Prostate gland (tissue), 2 donors: ENCODE measurements at regions not wholly inside any gene's neighbourhood (a gene's known extent, or its start where the extent isn't known, plus 50 kb on each side); places are given as distances from the start of the nearest gene placed in this dataset.

ENCODE experiments used
- DNase-seq: peaks from one replicate; pipeline ENCODE4 v3.0.0-alpha.2; 2019; ENCODE audit warnings: low spot score
- H3K27ac ChIP-seq, 2 donors: fragments of 200-600 bp; sonication (generic); 2 replicates each; pipeline ENCODE4 v1.5.1; 2017 to 2019
- H3K27me3 ChIP-seq: fragments of 200-600 bp; sonication (generic); replicated peaks from 2 replicates; pipeline ENCODE4 v1.5.1; 2019; ENCODE audit not compliant: insufficient read depth
- H3K36me3 ChIP-seq, 2 donors: fragments of 200-600 bp; sonication (generic); 1 replicate in 1 of 2; 2 replicates in 1 of 2; pipeline versions ENCODE4 v1.5.1 to v1.8.1; 2017 to 2019
- H3K4me1 ChIP-seq: fragments of 200-600 bp; sonication (generic); replicated peaks from 2 replicates; pipeline ENCODE4 v1.5.1; 2019
- H3K4me3 ChIP-seq, 2 donors: fragments of 200-600 bp; sonication (generic); 2 replicates each; pipeline ENCODE4 v1.5.1; 2017 to 2019
- H3K9me3 ChIP-seq: fragments of 200-600 bp; sonication (generic); 2 replicates; pipeline ENCODE4 v1.5.1; 2017
- POLR2A ChIP-seq: fragments of 450-650 bp; IDR thresholded peaks from one replicate; pipeline ENCODE4 v1.6.1; 2016; ENCODE audit warnings: antibody characterized with exemption, mild to moderate bottlenecking
- POLR2AphosphoS5 ChIP-seq: sonication (generic); formaldehyde crosslinking; IDR thresholded peaks from one replicate; pipeline ENCODE4 v1.6.1; 2017; ENCODE audit warnings: antibody characterized with exemption
- WGBS: methylation state at CpG from one replicate; pipeline ENCODE4 v1.1.5; 2018; 5-methylcytosine and 5-hydroxymethylcytosine counted together
- intact Hi-C: fragments of 100-400 bp; cut with DNase I; formaldehyde crosslinking; loops from one replicate; pipeline ENCODE4 v1.14.2; 2022
- TF ChIP-seq, protein P1 (sequence below), 4 experiments: fragments of 200-600 bp in 2 of 4; fragments of 450-650 bp in 2 of 4; sonication (generic) in 2 of 4; IDR thresholded peaks; 1 replicate in 3 of 4; 2 replicates in 1 of 4; pipeline ENCODE4 v1.5.1; 2016 to 2019; ENCODE audit warnings: antibody characterized with exemption in 4 of 4, mild to moderate bottlenecking in 2 of 4, moderate library complexity in 2 of 4

DNA sequence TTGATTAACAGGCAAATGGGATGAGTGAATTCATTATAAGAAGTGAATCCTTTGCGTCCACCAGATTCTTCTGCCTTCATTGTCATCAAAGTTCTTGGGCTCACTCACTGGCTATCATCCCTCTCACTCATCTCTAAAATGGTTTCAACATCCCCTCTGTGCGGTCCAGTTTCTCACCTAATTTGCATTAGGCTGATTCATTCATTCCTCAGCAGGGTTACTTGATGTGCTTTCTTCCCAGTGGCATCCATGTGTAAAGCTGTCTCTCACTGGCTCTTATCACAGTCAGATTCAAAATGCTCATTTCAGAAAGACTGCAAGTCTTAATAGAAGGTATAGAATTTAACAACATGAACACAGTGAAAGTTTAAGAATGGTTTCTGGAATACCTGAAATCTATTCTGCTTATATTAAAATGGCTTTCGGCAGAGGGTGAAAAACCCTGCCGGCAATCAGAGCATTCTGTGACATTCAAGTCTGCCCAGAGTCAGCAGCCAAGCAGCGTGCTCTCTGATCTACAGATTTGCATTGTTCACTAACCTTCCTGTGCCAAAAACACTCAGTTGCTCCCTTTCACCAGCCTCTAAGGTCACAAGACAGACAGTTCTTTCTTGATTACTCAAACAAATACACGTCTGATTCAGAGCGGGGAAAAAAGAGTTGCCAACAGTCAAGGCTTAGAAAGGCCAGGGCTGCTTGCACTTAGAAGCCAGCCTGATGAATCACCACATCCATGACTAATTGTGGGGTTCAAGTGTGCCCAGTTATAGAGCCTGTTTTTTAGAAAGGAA, 106.7 kb downstream of the TES start:
- intact Hi-C loops: loop anchor here (5.0 kb wide), 1 partner anchor 45 kb away; no protein-coding TSS in a partner anchor
- peak overlapping the region; percentile 22 to 48 for H3K27ac ChIP-seq

DNA sequence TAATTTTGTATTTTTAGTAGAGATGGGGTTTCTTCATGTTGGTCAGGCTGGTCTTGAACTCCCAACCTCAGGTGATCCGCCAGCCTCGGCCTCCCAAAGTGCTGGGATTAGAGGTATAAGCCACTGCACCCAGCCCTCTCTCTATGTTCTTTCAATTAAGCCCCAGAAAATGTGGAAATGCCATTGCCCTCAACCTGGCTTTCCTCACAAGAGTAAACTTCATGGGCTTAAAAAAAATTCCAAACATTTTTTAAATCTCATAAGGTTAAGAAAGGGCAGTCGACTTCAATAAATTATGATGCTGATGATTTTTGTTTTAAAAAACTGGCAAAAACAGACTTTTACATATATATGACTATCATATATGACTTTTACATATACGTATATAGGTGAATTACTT, 107.6 kb downstream of the TES start:
- Histone ChIP-seq H3K27me3 (no peaks in the 10 kb centered on the region), H3K4me1 (no peaks in the 10 kb centered on the region), H3K36me3 (no peaks in the 10 kb centered on the region), H3K4me3 (no peak overlapping the region), H3K9me3 (no peaks in the 10 kb centered on the region), H3K27ac (peak overlapping the region in 1 of 2 donors; percentile 22)
- 90% methylated on average over 4 of the region's 4 CpGs for WGBS
- TF ChIP-seq, protein P1, sequence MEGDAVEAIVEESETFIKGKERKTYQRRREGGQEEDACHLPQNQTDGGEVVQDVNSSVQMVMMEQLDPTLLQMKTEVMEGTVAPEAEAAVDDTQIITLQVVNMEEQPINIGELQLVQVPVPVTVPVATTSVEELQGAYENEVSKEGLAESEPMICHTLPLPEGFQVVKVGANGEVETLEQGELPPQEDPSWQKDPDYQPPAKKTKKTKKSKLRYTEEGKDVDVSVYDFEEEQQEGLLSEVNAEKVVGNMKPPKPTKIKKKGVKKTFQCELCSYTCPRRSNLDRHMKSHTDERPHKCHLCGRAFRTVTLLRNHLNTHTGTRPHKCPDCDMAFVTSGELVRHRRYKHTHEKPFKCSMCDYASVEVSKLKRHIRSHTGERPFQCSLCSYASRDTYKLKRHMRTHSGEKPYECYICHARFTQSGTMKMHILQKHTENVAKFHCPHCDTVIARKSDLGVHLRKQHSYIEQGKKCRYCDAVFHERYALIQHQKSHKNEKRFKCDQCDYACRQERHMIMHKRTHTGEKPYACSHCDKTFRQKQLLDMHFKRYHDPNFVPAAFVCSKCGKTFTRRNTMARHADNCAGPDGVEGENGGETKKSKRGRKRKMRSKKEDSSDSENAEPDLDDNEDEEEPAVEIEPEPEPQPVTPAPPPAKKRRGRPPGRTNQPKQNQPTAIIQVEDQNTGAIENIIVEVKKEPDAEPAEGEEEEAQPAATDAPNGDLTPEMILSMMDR (IDR thresholded peaks at IDR 0.05): no peak
- no peak for TF ChIP-seq POLR2A
- TF ChIP-seq POLR2AphosphoS5: no peak
- DNase-seq: no peak
- intact Hi-C loops: loop anchor here (5.0 kb wide), 1 partner anchor 46 kb away; no protein-coding TSS in a partner anchor

More for the DNA sequence above, 106.7 kb downstream of the TES start:
- 26% methylated on average over 7 of the region's 7 CpGs for WGBS
- H3K27me3 ChIP-seq: no peaks in the 10 kb centered on the region
- no peaks in the 10 kb centered on the region for H3K9me3 ChIP-seq
- H3K36me3 ChIP-seq: no peaks in the 10 kb centered on the region
- no peaks in the 10 kb centered on the region for H3K4me1 ChIP-seq
- DNase-seq: peak; percentile 78
- TF ChIP-seq POLR2AphosphoS5 (peak; percentile 91), POLR2A (no peak)
- TF ChIP-seq, protein P1 (IDR thresholded peaks at IDR 0.05): peak in 1 of 4 experiments; percentile 9
- no peak overlapping the region for H3K4me3 ChIP-seq

DNA sequence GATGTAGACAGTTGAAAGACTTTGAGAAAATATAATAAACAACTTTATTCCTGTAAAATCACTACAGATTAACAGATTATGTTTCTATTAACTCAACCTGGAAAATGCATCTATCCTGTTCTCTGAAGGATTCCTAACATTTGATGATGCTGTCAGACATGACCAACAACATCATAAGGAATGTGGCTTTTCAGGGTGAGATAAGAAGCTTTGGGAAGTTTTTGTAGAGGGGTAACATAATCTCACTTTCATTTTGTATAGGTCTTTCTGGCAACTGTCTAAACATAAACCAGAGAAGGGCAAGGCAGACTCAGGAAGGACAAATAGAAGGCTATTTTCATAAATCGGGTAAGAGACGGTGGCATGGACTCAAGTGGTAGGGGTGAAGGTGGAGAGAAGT, 112.2 kb downstream of the TES start:
- H3K27ac ChIP-seq: no peak overlapping the region
- H3K4me3 ChIP-seq: no peak overlapping the region
- intact Hi-C loops: no loop called here
- no peaks in the 10 kb centered on the region for H3K9me3 ChIP-seq
- no peak for DNase-seq
- H3K4me1 ChIP-seq: no peaks in the 10 kb centered on the region
- WGBS: 95% methylated on average over 2 of the region's 2 CpGs
- TF ChIP-seq, protein P1 (IDR thresholded peaks at IDR 0.05): no peak
- TF ChIP-seq POLR2A (no peak), POLR2AphosphoS5 (no peak)
- H3K27me3 ChIP-seq: no peaks in the 10 kb centered on the region
- no peaks in the 10 kb centered on the region for H3K36me3 ChIP-seq

DNA sequence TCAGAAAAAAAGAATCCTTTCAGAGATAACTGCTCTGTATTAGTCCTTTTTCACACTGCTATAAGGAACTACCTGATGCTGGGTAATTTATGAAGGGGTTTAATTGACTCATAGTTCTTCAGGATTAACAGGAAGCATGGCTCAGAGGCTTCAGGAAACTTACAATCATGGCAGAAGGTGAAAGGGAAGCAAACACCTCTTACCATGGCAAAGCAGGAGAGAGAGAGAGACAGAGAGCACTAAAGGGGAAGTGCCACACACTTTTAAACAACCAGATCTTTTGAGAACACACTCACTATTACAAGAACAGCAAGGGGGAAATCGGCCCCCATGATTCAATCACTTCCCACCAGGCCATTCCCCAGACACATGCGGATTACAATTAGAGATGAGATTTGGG, 114.2 kb downstream of the TES start:
- 95% methylated on average over 2 of the region's 2 CpGs for WGBS
- H3K4me3 ChIP-seq: no peak overlapping the region
- no peaks in the 10 kb centered on the region for H3K9me3 ChIP-seq
- no peaks in the 10 kb centered on the region for H3K27me3 ChIP-seq
- no peak for DNase-seq
- intact Hi-C loops: no loop called here
- no peaks in the 10 kb centered on the region for H3K36me3 ChIP-seq
- TF ChIP-seq, protein P1 (IDR thresholded peaks at IDR 0.05): no peak
- no peak overlapping the region for H3K27ac ChIP-seq
- H3K4me1 ChIP-seq: no peaks in the 10 kb centered on the region

DNA sequence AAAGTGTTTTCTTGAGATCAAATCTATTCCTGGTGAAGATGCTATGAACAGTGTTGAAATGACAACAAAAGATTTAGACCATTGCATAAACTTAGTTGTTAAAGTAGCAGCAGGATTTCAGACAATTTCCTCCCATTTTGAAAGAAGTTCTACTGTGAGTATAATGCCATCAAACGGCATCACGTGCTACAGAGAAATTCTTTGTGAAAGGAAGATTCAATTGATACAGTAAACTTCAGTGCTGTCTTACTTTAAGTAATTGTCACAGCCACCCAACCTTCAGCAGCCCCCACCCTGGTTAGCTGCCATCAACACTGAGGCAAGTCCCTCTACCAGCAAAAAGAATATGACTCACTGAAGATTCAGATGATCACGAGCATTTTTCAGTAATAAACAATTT, 115.2 kb downstream of the TES start:
- H3K27ac ChIP-seq: no peak overlapping the region
- intact Hi-C loops: no loop called here

More for the DNA sequence above, 115.2 kb downstream of the TES start:
- no peaks in the 10 kb centered on the region for H3K27me3 ChIP-seq
- WGBS: 87% methylated on average over 3 of the region's 3 CpGs
- H3K36me3 ChIP-seq: no peaks in the 10 kb centered on the region
- no peaks in the 10 kb centered on the region for H3K9me3 ChIP-seq
- TF ChIP-seq POLR2AphosphoS5 (no peak), POLR2A (no peak)
- TF ChIP-seq, protein P1 (IDR thresholded peaks at IDR 0.05): no peak
- no peak for DNase-seq
- no peaks in the 10 kb centered on the region for H3K4me1 ChIP-seq
- no peak overlapping the region for H3K4me3 ChIP-seq
